Duodenal mucosa (tissue), 2 donors: ENCODE measurements at regions not wholly inside any gene's neighbourhood (a gene's known extent, or its start where the extent isn't known, plus 50 kb on each side); places are given as distances from the start of the nearest gene placed in this dataset.

Experiments
- H3K27ac ChIP-seq: one replicate; pipeline ENCODE4 v1.7.0; 2013; ENCODE audit warnings: low read depth, low read length
- H3K27me3 ChIP-seq, 2 donors: one replicate each; pipeline ENCODE4 v1.7.0; 2013; ENCODE audit warnings: low read length in 2 of 2, control low read depth in 1 of 2; ENCODE audit not compliant: insufficient read depth in 2 of 2, control insufficient read depth in 1 of 2
- H3K36me3 ChIP-seq, 2 donors: one replicate each; pipeline ENCODE4 v1.7.0; 2013; ENCODE audit warnings: low read length in 2 of 2, control low read depth in 1 of 2; ENCODE audit not compliant: insufficient read depth in 2 of 2, control insufficient read depth in 1 of 2
- H3K4me1 ChIP-seq, 2 donors: one replicate each; pipeline ENCODE4 v1.7.0; 2013; ENCODE audit warnings: low read length in 2 of 2, control low read depth in 1 of 2; ENCODE audit not compliant: insufficient read depth in 2 of 2, control insufficient read depth in 1 of 2
- H3K4me3 ChIP-seq, 2 donors: one replicate each; pipeline ENCODE4 v1.7.0; 2013; ENCODE audit warnings: low read length in 2 of 2, low read depth in 1 of 2
- H3K9ac ChIP-seq, 2 donors: one replicate each; pipeline ENCODE4 v1.7.0; 2013; ENCODE audit warnings: low read length in 2 of 2, low read depth in 1 of 2
- H3K9me3 ChIP-seq, 2 donors: one replicate each; pipeline ENCODE4 v1.7.0; 2013; ENCODE audit warnings: low read length in 2 of 2, control low read depth in 1 of 2; ENCODE audit not compliant: control insufficient read depth in 1 of 2

- no peaks in the 10 kb centered on the region for H3K36me3 ChIP-seq
- H3K9ac ChIP-seq, result no peak overlapping the region
- H3K9me3 ChIP-seq, result no peaks in the 10 kb centered on the region
- no peak overlapping the region for H3K4me3 ChIP-seq
- H3K4me1 ChIP-seq, result no peaks in the 10 kb centered on the region
- no peaks in the 10 kb centered on the region for H3K27me3 ChIP-seq
- H3K27ac ChIP-seq, result no peak overlapping the region
Measured at GRCh38 chr15:70356062-70356860, 258.5 kb upstream of the TLE3 start.

GRCh38 chr15:70355275-70355795 is 257.6 kb upstream of the TLE3 start:
- H3K27ac ChIP-seq, result no peak overlapping the region
- H3K27me3 ChIP-seq, result no peaks in the 10 kb centered on the region
- H3K4me3 ChIP-seq, result no peak overlapping the region
- no peaks in the 10 kb centered on the region for H3K36me3 ChIP-seq
- no peaks in the 10 kb centered on the region for H3K9me3 ChIP-seq
- H3K4me1 ChIP-seq, result no peaks in the 10 kb centered on the region
- H3K9ac ChIP-seq, result no peak overlapping the region

DNA sequence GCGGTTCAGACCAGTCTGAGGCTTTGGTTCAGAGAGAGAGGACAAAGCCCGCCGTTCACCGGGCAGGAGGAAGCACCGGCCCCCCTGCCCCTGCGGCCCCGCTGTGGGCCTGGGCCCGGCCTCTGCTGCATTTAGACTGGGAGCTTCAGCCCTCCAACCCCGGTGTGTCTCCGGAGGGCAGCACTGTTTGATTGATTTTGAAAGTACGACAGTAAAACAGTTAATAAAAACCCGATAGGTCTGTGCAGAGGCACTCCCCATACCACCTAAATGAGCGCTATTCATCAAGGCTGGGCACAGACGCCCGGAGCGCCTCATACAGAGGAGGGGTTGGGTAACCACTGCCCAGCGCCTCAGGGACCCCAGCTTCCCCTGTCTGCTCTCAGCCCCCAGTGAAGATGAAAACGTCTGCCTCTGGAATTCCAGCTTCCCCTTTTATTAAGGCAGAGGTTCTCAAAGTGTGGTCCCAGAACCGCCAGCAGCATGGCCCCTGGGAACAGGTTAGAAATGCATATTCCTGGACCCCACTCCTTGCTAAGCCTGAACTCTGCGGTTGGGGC is 256.7 kb upstream of the TLE3 start:
- H3K4me1 ChIP-seq, result no peaks in the 10 kb centered on the region
- no peak overlapping the region for H3K27ac ChIP-seq
- H3K9me3 ChIP-seq, result no peaks in the 10 kb centered on the region
- H3K9ac ChIP-seq, result no peak overlapping the region
- H3K27me3 ChIP-seq, result no peaks in the 10 kb centered on the region
- H3K4me3 ChIP-seq, result no peak overlapping the region
- H3K36me3 ChIP-seq, result no peaks in the 10 kb centered on the region

GRCh38 chr15:70353606-70354345 is 256.1 kb upstream of the TLE3 start:
- Histone ChIP-seq H3K4me3 (no peak overlapping the region), H3K36me3 (no peaks in the 10 kb centered on the region), H3K27ac (no peak overlapping the region), H3K9ac (no peak overlapping the region), H3K9me3 (no peaks in the 10 kb centered on the region), H3K27me3 (no peaks in the 10 kb centered on the region), H3K4me1 (no peaks in the 10 kb centered on the region)

GRCh38 chr15:70351941-70352774 is 254.4 kb upstream of the TLE3 start:
- Histone ChIP-seq H3K9me3 (no peaks in the 10 kb centered on the region), H3K27me3 (no peaks in the 10 kb centered on the region), H3K4me1 (no peaks in the 10 kb centered on the region), H3K9ac (no peak overlapping the region), H3K4me3 (no peak overlapping the region), H3K27ac (no peak overlapping the region), H3K36me3 (no peaks in the 10 kb centered on the region)

DNA sequence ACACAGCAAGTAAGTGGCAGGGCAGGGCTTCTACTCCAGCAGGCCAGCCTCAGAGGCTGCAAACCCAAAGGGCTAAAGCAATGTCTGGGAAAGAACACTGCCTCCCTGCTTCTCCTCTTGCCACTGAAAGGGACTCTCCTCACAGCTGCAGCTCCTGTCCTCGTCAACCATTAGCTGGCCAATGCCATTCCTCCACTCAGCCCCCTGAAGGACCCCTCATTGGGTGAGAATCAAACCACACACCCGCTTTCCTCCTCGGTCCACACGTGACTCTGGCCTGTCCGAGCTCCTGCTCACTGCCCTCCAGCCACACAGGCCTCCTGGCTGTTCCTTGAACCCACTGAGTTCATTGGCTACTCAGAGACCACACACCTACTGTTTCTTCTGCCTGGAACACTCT is 253.7 kb upstream of the TLE3 start:
- no peaks in the 10 kb centered on the region for H3K36me3 ChIP-seq
- H3K27ac ChIP-seq, result no peak overlapping the region
- no peaks in the 10 kb centered on the region for H3K4me1 ChIP-seq
- H3K27me3 ChIP-seq, result no peaks in the 10 kb centered on the region
- no peaks in the 10 kb centered on the region for H3K9me3 ChIP-seq
- H3K4me3 ChIP-seq, result no peak overlapping the region
- H3K9ac ChIP-seq, result no peak overlapping the region

GRCh38 chr15:70348581-70349344 is 251.0 kb upstream of the TLE3 start:
- no peak overlapping the region for H3K4me3 ChIP-seq
- no peak overlapping the region for H3K27ac ChIP-seq
- H3K4me1 ChIP-seq, result peaks cover 0 to 4% of the 10 kb centered on the region in 2 donors
- H3K9ac ChIP-seq, result no peak overlapping the region
- H3K9me3 ChIP-seq, result no peaks in the 10 kb centered on the region
- no peaks in the 10 kb centered on the region for H3K36me3 ChIP-seq
- no peaks in the 10 kb centered on the region for H3K27me3 ChIP-seq

DNA sequence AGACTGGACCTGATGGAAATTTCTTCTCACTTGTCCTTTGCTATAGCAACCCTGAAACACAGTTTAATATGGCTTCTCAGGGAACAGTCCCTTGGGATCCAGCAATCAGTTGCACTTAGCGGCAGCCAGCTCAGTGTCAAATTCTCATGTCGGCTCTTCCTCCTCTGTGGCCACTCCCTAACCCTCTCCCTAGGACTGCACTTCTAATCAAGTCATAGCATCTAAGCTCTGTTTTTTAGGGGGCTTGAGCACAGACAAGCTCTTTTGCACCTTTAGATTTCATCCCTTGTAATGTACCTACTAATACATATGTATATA is 250.5 kb upstream of the TLE3 start:
- H3K4me1 ChIP-seq, result peaks cover 0 to 4% of the 10 kb centered on the region in 2 donors
- H3K27me3 ChIP-seq, result no peaks in the 10 kb centered on the region
- H3K9me3 ChIP-seq, result no peaks in the 10 kb centered on the region
- no peaks in the 10 kb centered on the region for H3K36me3 ChIP-seq
- H3K9ac ChIP-seq, result no peak overlapping the region
- no peak overlapping the region for H3K4me3 ChIP-seq
- H3K27ac ChIP-seq, result no peak overlapping the region

DNA sequence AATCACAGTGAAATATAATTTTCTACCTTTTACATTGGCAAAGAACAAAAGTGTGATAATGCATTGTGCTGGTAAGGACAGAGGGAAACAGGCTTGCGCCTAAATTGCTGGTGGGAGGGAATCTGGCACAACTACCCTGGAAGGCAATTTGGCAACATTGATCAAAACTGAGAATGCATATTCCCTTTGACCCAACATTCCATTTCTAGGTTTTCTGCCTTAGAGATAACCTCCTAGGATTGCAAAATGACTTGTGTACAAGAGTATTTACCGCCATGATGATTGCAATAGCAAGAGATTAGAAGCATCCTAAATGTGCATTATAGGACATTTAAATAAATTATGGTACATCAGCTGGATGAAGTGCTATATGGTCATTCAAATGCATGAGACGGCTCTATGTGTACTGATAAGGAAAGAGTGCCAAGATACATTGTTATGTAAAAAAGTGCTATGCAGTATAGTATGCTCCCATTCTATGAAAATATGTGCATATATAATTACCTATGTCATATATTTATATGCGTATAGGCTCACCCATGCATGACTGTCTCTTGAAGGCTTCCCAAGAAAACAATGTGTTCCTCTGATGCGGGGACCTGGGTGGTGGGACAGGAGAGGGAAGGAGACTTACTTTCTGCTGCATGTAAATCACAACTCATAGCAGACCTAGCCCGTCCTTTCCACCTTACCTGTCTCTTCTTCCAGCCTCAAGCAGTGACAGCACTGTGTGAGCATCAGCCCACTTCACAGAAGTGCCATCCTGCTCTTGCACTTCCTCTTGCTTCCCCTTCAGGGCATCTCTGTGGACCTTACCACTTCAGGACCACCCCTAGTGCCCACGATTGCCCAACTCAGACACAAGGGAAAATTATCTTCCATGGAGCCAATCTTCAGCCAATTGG is 249.9 kb upstream of the TLE3 start:
- H3K4me3 ChIP-seq, result no peak overlapping the region
- no peaks in the 10 kb centered on the region for H3K9me3 ChIP-seq
- H3K9ac ChIP-seq, result no peak overlapping the region
- H3K27me3 ChIP-seq, result no peaks in the 10 kb centered on the region
- H3K4me1 ChIP-seq, result peaks cover 0 to 4% of the 10 kb centered on the region in 2 donors
- H3K27ac ChIP-seq, result no peak overlapping the region
- no peaks in the 10 kb centered on the region for H3K36me3 ChIP-seq
